GM23248 (cell line): ENCODE measurements at regions not wholly inside any gene's neighbourhood (a gene's known extent, or its start where the extent isn't known, plus 50 kb on each side); places are given as distances from the start of the nearest gene placed in this dataset.
A peak's percentile ranks its signal among the peaks of the same experiment; 100 is the strongest.
"Not testable (repeated sequence)": the region's sequence is repeated elsewhere in the genome, so short reads cannot be mapped to it uniquely, and the experiment has no call there.

Source experiments
- DNase-seq: peaks from one replicate; pipeline ENCODE4 v3.0.0-alpha.2; 2015
- H2AFZ ChIP-seq: fragments of 200-600 bp; sonication (generic); 2 replicates; pipeline ENCODE4 v1.6.1; 2016; ENCODE audit warnings: antibody characterized with exemption
- H3F3A ChIP-seq: fragments of 200-600 bp; sonication (generic); 2 replicates; pipeline ENCODE4 v1.6.1; 2016; ENCODE audit warnings: mild to moderate bottlenecking, antibody characterized with exemption, mixed run types; ENCODE audit not compliant: insufficient read depth
- H3K27ac ChIP-seq: fragments of 200-600 bp; sonication (generic); 2 replicates; pipeline ENCODE4 v1.5.1; 2016; ENCODE audit warnings: mild to moderate bottlenecking
- H3K27me3 ChIP-seq: fragments of 200-600 bp; sonication (generic); replicated peaks from 2 replicates; pipeline ENCODE4 v1.6.1; 2016; ENCODE audit warnings: mild to moderate bottlenecking; ENCODE audit not compliant: insufficient read depth
- H3K36me3 ChIP-seq: fragments of 200-600 bp; sonication (generic); 2 replicates; pipeline ENCODE4 v1.6.1; 2016; ENCODE audit warnings: low read depth, mild to moderate bottlenecking
- H3K4me1 ChIP-seq: fragments of 200-600 bp; sonication (generic); 2 replicates; pipeline ENCODE4 v1.6.1; 2016; ENCODE audit warnings: mild to moderate bottlenecking; ENCODE audit not compliant: insufficient read depth
- H3K4me2 ChIP-seq: fragments of 200-600 bp; sonication (generic); one replicate; pipeline ENCODE4 v1.6.1; 2016; ENCODE audit warnings: mild to moderate bottlenecking; ENCODE audit not compliant: unreplicated experiment
- H3K4me3 ChIP-seq: fragments of 200-600 bp; sonication (generic); 2 replicates; pipeline ENCODE4 v1.5.1; 2016; ENCODE audit warnings: mild to moderate bottlenecking
- H3K79me2 ChIP-seq: fragments of 200-600 bp; sonication (generic); 2 replicates; pipeline ENCODE4 v1.6.1; 2016; ENCODE audit warnings: mild to moderate bottlenecking; ENCODE audit not compliant: insufficient read depth
- H3K9ac ChIP-seq: fragments of 200-600 bp; sonication (generic); 2 replicates; pipeline ENCODE4 v1.6.1; 2016; ENCODE audit warnings: mild to moderate bottlenecking
- H3K9me2 ChIP-seq: fragments of 200-600 bp; sonication (generic); 2 replicates; pipeline ENCODE4 v1.6.1; 2016; ENCODE audit warnings: mixed run types, mild to moderate bottlenecking, moderate library complexity; ENCODE audit not compliant: insufficient read depth
- H3K9me3 ChIP-seq: fragments of 200-600 bp; sonication (generic); one replicate; pipeline ENCODE4 v1.6.1; 2017; ENCODE audit warnings: low read depth
- H4K20me1 ChIP-seq: fragments of 200-600 bp; sonication (generic); 2 replicates; pipeline ENCODE4 v1.6.0; 2016; ENCODE audit not compliant: insufficient read depth
- EZH2 ChIP-seq: fragments of 200-600 bp; sonication (generic); IDR thresholded peaks from 2 replicates; pipeline ENCODE4 v1.6.1; 2018; ENCODE audit warnings: antibody characterized with exemption, mild to moderate bottlenecking; ENCODE audit not compliant: insufficient read depth, poor library complexity, severe bottlenecking
- EZH2phosphoT487 ChIP-seq: fragments of 200-600 bp; sonication (generic); IDR thresholded peaks from 2 replicates; pipeline ENCODE4 v1.6.1; 2018; ENCODE audit warnings: antibody characterized with exemption, moderate library complexity, mild to moderate bottlenecking, low read depth; ENCODE audit not compliant: insufficient read depth
- WGBS, 2 experiments: methylation state at CpG; one replicate each; pipeline ENCODE4 v1.1.6; 2015 to 2017; ENCODE audit warnings: low lambda C conversion rate in 2 of 2, low coverage in 1 of 2; ENCODE audit errors: missing lambda C conversion rate in 2 of 2; 5-methylcytosine and 5-hydroxymethylcytosine counted together
- in situ Hi-C: fragments of 300-500 bp; cut with MboI; formaldehyde crosslinking; loops from 2 replicates; pipeline ENCODE4 v1.15.0; 2020

- H3K27ac ChIP-seq, H2AFZ ChIP-seq, H4K20me1 ChIP-seq, H3K9ac ChIP-seq, in situ Hi-C loops, H3K9me2 ChIP-seq, H3F3A ChIP-seq, H3K4me3 ChIP-seq, DNase-seq, H3K4me2 ChIP-seq, H3K27me3 ChIP-seq, H3K79me2 ChIP-seq, H3K4me1 ChIP-seq, H3K9me3 ChIP-seq, H3K36me3 ChIP-seq: not testable (repeated sequence)
These were observed 1023.0 kb upstream of the DEFB115 start for GRCh38 chr20:30234477-30234876.

DNA sequence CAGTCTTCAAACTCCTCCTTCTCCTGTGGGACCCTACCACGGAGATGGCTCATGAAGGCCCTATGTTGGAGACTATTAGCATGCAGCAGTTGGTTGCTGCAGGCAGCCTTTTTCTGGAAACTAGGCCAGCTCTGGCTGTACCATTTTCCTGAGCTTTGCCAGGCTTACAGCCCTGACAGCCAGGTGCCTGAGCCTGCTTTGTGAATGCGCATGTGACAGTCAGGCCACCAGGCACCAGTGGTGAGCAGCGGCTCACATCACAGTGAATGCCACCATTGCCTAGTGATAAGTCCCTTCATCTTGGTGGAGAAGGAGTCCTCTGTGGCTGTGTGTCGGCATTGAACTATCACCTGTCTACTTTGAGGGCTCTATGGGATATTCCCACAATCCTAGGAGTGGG, 982.4 kb upstream of the DEFB115 start:
- H3K27me3 ChIP-seq, DNase-seq, H3K9me2 ChIP-seq, H3K9ac ChIP-seq, H3K4me1 ChIP-seq, H3K4me2 ChIP-seq, H3K4me3 ChIP-seq, H3K79me2 ChIP-seq, in situ Hi-C loops, H3K9me3 ChIP-seq, H4K20me1 ChIP-seq, H2AFZ ChIP-seq, H3K36me3 ChIP-seq, H3F3A ChIP-seq, H3K27ac ChIP-seq: not testable (repeated sequence)
- WGBS, 2 experiments, result 52 to 59% methylated on average over 4 of the region's 4 CpGs

DNA sequence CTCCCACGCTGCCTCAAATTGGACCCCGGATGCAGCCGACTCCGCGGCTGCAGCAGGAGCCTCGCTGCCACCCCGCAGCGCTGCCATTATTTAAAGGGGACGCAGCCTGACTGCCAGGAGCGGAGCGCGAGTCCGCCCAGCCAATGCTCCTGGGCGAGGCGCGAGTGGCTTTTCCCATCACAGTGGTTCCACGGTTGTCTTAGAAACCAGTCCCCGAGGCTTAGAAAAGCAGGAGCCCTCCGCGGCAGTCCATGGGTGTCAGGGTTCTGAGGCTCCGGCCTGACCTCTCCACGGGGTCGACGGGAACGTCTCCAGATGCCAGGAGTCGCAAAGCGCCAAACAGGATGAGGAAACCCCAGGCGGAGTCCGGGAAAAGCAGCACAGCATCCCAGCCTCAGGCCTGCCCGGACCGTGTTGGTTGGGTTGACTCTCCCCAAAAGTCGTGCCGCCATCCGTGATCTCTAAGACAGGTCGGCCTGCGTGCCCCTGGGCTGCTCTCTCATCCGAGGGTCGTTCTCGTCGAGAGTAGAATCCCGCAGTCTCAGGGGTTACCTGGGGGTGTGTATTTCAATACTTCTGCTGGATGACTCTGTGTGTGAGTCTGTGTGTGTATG, 975.8 kb upstream of the DEFB115 start:
- peak overlapping the region; percentile 61 for H3K4me2 ChIP-seq
- H3K4me1 ChIP-seq, result no peaks in the 10 kb centered on the region
- H3K79me2 ChIP-seq, result no peaks in the 10 kb centered on the region
- H3F3A ChIP-seq, result no peaks in the 10 kb centered on the region
- WGBS, 2 experiments, result 24 to 26% methylated on average over 37 to 41 of the region's 41 CpGs
- H3K9me2 ChIP-seq, result no peaks in the 10 kb centered on the region
- H3K9ac ChIP-seq, result peak overlapping the region; percentile 17; the same call in 1 of the 2 replicates
- H3K36me3 ChIP-seq, result no peaks in the 10 kb centered on the region
- TF ChIP-seq EZH2, result no peak
- TF ChIP-seq EZH2phosphoT487, result no peak
- H3K9me3 ChIP-seq, result no peaks in the 10 kb centered on the region
- no peak overlapping the region for H3K27ac ChIP-seq
- H4K20me1 ChIP-seq, result no peaks in the 10 kb centered on the region
- peak; percentile 32 for DNase-seq
- peaks cover 3% of the 10 kb centered on the region; the same call in 1 of the 2 replicates for H3K27me3 ChIP-seq
- in situ Hi-C loops, result no loop called here
- H3K4me3 ChIP-seq, result peak overlapping the region; percentile 60
- H2AFZ ChIP-seq, result peak overlapping the region; percentile 86

DNA sequence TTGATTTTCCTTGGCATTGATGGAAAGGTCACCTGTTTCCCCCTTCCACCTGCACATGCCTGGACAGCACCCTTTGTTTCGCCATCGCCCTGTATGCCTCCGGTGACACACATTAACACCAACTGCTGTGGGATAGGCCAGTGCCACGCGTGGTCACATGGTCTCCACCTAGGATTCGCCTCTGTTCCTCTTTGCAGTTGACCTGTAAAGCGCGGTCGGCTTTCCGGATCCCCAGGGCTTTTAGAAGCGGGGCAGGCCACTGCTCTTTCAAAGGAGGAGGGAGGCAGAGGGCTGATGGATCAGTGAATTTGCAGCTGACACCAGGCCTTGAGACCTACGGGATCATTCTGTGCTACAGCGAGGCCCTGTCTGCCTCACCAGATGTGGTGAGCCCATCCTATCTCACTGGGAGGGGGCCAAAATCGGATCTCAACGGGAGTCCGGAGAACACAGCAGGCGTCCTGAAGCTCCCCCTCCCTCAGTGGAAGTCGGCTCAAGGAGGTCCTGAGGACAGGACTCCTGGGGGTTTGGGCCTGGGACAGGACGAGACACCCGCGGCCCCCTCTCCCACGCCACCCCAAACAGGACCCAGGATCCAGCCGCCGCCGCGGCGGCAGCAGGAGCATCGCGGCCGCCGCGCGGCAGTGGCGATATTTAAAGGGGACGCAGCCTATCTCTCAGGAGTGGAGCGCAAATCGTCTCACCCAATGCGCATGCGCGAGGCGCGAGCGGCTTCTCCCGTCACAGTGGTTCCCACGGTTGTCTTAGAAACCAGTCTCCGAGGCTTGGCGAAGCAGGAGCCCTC, 973.8 kb upstream of the DEFB115 start:
- Histone ChIP-seq H3K4me2 (peak overlapping the region; percentile 78), H3K9ac (peak overlapping the region; percentile 73), H2AFZ (peak overlapping the region; percentile 98), H3K4me3 (peak overlapping the region; percentile 77)
- H3K4me1 ChIP-seq, H4K20me1 ChIP-seq, H3K27ac ChIP-seq, H3K79me2 ChIP-seq, H3K9me3 ChIP-seq, H3K9me2 ChIP-seq, H3K27me3 ChIP-seq, in situ Hi-C loops, H3F3A ChIP-seq, H3K36me3 ChIP-seq: not testable (repeated sequence)
- WGBS, 2 experiments, result 23 to 30% methylated on average over 47 of the region's 47 CpGs
- peak; percentile 68 for DNase-seq
